ENCODE measurements at regions not wholly inside any gene's neighbourhood (a gene's known extent, or its start where the extent isn't known, plus 50 kb on each side); places are given as distances from the start of the nearest gene placed in this dataset.
"Not testable (repeated sequence)": the region's sequence is repeated elsewhere in the genome, so short reads cannot be mapped to it uniquely, and the experiment has no call there.

DNA sequence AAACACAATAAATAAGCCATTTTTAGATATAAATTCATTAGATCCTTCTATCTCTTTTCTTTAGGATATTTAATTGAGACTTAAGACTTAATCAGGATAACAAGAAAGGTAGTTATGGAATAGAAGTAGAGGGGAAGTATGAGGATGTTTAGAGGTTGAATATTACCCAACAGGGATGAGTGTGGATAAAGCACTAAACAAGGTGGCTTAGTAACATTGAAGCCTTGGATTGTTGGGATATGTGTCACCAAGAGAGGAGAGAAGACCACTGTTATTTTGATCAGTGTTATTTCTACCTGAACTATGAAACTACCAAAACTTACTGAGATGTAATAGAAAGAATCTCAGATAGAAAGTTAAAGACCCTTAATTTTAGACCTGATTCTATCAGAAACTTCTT is 405.7 kb downstream of the PIK3C3 start:
- Histone ChIP-seq H3K4me3 (ENCODE audit: low read depth, low read length) (no peak overlapping the region), H3K9ac (ENCODE audit: low read depth, low read length) (no peak overlapping the region), H3K9me3 (ENCODE audit: control insufficient read depth, insufficient read depth, low read length) (no peaks in the 10 kb centered on the region), H3K36me3 (ENCODE audit: control insufficient read depth, insufficient read depth, low read length) (no peaks in the 10 kb centered on the region), H3K4me1 (ENCODE audit: control insufficient read depth, insufficient read depth, low read length) (peaks cover 3% of the 10 kb centered on the region; the same call in 1 of the 2 replicates), H3K27ac (ENCODE audit: low read depth, low read length) (no peak overlapping the region), H3K27me3 (ENCODE audit: control insufficient read depth, insufficient read depth, low read length) (no peaks in the 10 kb centered on the region)

DNA sequence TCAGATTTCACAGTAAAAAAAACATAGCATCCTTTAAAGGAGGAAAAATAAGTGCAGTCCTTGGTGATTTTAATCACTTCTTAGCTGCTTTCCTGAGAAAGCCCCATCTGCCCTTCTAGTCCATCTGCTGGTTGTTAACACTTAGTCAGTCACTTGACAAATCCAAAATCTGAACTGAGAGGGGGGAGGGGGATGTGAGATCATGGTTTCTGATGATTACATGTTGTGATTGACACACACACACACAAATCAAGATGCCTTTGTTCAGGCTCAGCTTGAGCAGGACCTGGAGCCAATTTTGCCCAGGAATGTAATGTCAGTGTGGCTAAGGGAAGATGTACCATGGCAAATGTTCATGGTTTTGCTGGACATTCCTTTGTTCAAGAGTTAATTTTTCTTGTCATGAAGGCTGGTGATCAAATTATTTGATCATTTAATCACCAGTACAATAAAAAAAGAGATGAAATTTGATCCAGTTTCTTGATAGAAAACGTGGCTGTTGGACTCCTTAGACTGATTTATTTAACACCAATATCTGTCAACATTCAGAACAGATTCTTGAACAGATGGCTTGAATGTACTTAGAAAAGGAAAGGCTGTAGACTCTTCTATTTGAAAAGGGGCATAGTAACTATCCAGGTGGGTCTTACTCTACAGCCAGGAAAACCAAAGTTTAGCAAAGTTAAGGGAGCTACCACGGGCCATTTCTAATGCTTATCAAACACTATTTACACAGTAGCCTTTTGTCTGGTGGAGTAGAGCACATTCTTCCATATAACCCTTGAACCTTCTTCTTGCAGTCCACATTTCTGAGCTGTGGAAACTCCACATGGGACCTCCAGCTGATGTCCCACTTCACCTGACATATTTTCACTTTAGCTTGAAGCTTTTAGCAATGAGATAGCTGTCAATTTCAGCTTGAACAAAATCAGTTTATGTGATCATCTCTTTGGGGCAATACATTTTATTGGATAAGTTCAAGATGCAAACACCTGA is 408.7 kb downstream of the PIK3C3 start:
- Histone ChIP-seq H3K9me3 (ENCODE audit: control insufficient read depth, insufficient read depth, low read length) (no peaks in the 10 kb centered on the region), H3K9ac (ENCODE audit: low read depth, low read length) (no peak overlapping the region), H3K27me3 (ENCODE audit: control insufficient read depth, insufficient read depth, low read length) (no peaks in the 10 kb centered on the region), H3K4me1 (ENCODE audit: control insufficient read depth, insufficient read depth, low read length) (peaks cover 3% of the 10 kb centered on the region; the same call in 1 of the 2 replicates), H3K4me3 (ENCODE audit: low read depth, low read length) (no peak overlapping the region), H3K36me3 (ENCODE audit: control insufficient read depth, insufficient read depth, low read length) (no peaks in the 10 kb centered on the region), H3K27ac (ENCODE audit: low read depth, low read length) (no peak overlapping the region)

DNA sequence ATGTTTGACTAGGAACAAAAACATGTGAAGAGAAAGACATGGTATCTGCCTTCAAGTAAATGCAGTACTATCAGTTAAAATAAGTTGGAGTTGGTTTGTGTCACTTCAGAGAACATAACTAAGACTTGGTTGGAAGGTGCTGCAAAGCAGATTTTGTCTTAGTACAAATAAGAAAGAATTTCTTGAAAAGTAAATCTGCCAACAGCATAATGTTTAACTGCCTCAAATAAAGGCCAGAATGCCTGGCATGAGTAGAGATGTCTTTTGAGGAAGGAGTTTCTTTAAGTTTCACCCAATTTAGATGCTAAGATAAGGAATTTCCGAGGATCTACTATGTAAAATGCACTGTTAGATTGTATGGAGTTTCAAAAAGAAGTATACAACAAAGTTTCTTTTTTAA is 409.7 kb downstream of the PIK3C3 start:
- Histone ChIP-seq H3K9ac (ENCODE audit: low read depth, low read length) (no peak overlapping the region), H3K9me3 (ENCODE audit: control insufficient read depth, insufficient read depth, low read length) (no peaks in the 10 kb centered on the region), H3K27me3 (ENCODE audit: control insufficient read depth, insufficient read depth, low read length) (no peaks in the 10 kb centered on the region), H3K4me1 (ENCODE audit: control insufficient read depth, insufficient read depth, low read length) (peaks cover 3% of the 10 kb centered on the region; the same call in 1 of the 2 replicates), H3K4me3 (ENCODE audit: low read depth, low read length) (no peak overlapping the region), H3K27ac (ENCODE audit: low read depth, low read length) (no peak overlapping the region), H3K36me3 (ENCODE audit: control insufficient read depth, insufficient read depth, low read length) (no peaks in the 10 kb centered on the region)

DNA sequence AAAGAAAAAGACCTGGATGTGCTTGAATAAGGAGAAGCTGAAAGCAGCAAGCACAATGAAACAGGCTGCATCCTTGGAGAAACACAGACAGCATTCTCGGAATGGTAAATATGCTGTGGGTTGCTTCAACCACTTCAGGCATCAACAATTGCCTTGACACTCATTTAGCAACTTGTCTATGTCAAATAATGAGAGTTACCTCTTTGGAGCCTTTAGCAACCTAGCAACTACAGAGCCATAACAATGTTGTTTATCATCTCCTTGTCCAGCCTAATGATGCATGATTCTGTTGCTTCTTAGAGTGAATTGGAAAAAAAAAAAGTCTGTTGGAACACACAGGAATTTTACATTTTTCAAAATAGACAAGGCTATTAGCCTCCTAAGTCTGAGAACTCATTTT is 410.6 kb downstream of the PIK3C3 start:
- no peak overlapping the region for H3K9ac ChIP-seq (ENCODE audit: low read depth, low read length)
- H3K27ac ChIP-seq (ENCODE audit: low read depth, low read length): no peak overlapping the region
- no peaks in the 10 kb centered on the region for H3K36me3 ChIP-seq (ENCODE audit: control insufficient read depth, insufficient read depth, low read length)
- no peaks in the 10 kb centered on the region for H3K9me3 ChIP-seq (ENCODE audit: control insufficient read depth, insufficient read depth, low read length)
- no peak overlapping the region for H3K4me3 ChIP-seq (ENCODE audit: low read depth, low read length)
- H3K4me1 ChIP-seq (ENCODE audit: control insufficient read depth, insufficient read depth, low read length): peaks cover 3% of the 10 kb centered on the region; the same call in 1 of the 2 replicates
- H3K27me3 ChIP-seq (ENCODE audit: control insufficient read depth, insufficient read depth, low read length): no peaks in the 10 kb centered on the region

DNA sequence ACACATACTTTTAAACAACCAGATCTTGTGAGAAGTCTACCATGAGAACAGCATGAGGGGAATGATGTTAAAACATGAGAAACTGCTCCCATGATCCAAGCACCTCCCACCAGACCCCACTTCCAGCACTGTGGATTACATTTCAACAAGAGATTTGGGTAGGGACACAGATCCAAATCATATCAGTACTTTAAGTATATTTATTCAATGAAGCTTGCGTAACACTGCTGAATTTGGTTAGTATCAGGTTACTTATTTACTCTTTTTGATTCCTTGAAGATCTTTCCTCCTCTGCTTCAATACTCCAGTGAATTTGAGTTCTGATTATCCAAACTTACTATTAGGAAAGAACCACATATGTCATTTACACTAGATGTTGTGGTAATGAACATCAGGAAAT is 418.6 kb downstream of the PIK3C3 start:
- no peak overlapping the region for H3K9ac ChIP-seq (ENCODE audit: low read depth, low read length)
- no peaks in the 10 kb centered on the region for H3K36me3 ChIP-seq (ENCODE audit: control insufficient read depth, insufficient read depth, low read length)

DNA sequence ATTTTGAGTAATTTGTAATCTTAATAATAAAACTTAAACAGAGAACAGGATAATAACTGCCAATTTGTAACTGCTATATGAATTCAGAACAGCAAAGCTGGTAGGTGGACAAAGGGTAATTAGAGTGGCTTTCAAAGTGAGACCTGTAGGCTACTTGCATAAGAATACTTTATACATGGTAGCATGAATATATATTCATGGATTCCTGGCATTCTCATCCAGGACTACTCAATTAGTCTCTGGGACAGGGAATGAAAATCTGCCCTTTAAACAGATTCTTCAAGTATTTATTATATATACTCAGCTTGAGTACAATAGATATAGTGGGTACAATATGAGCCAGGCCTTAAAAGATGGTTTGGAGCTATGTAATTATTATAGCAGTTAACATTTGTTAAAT is 419.9 kb downstream of the PIK3C3 start:
- no peak overlapping the region for H3K27ac ChIP-seq (ENCODE audit: low read depth, low read length)
- H3K4me1 ChIP-seq (ENCODE audit: control insufficient read depth, insufficient read depth, low read length): no peaks in the 10 kb centered on the region
- no peaks in the 10 kb centered on the region for H3K27me3 ChIP-seq (ENCODE audit: control insufficient read depth, insufficient read depth, low read length)
- no peak overlapping the region for H3K4me3 ChIP-seq (ENCODE audit: low read depth, low read length)
- H3K9ac ChIP-seq (ENCODE audit: low read depth, low read length): no peak overlapping the region
- H3K9me3 ChIP-seq (ENCODE audit: control insufficient read depth, insufficient read depth, low read length): no peaks in the 10 kb centered on the region
- H3K36me3 ChIP-seq (ENCODE audit: control insufficient read depth, insufficient read depth, low read length): no peaks in the 10 kb centered on the region

More for the DNA sequence above, 418.6 kb downstream of the PIK3C3 start:
- no peaks in the 10 kb centered on the region for H3K4me1 ChIP-seq (ENCODE audit: control insufficient read depth, insufficient read depth, low read length)
- H3K9me3 ChIP-seq (ENCODE audit: control insufficient read depth, insufficient read depth, low read length): no peaks in the 10 kb centered on the region
- H3K4me3 ChIP-seq (ENCODE audit: low read depth, low read length): no peak overlapping the region
- H3K27ac ChIP-seq (ENCODE audit: low read depth, low read length): no peak overlapping the region
- H3K27me3 ChIP-seq (ENCODE audit: control insufficient read depth, insufficient read depth, low read length): no peaks in the 10 kb centered on the region

DNA sequence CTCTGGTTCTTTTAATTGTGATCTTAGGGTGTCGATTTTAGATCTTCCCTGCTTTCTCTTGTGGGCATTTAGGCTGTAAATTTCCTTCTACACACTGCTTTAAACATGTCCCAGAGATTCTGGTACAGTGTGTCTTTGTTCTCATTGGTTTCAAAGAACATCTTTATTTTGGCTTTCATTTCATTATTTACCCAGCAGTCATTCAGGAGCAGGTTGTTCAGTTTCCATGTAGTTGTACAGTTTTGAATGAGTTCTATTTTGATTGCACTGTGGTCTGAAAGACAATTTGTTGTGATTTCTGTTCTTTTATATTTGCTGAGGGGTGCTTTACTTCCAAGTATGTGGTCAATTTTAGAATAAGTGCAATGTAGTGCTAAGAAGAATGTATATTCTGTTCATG is 423.8 kb downstream of the PIK3C3 start:
- not testable (repeated sequence) for H3K9ac ChIP-seq (ENCODE audit: low read depth, low read length); H3K27ac ChIP-seq (ENCODE audit: low read depth, low read length); H3K36me3 ChIP-seq (ENCODE audit: control insufficient read depth, insufficient read depth, low read length); H3K4me1 ChIP-seq (ENCODE audit: control insufficient read depth, insufficient read depth, low read length); H3K9me3 ChIP-seq (ENCODE audit: control insufficient read depth, insufficient read depth, low read length); H3K27me3 ChIP-seq (ENCODE audit: control insufficient read depth, insufficient read depth, low read length); H3K4me3 ChIP-seq (ENCODE audit: low read depth, low read length)

DNA sequence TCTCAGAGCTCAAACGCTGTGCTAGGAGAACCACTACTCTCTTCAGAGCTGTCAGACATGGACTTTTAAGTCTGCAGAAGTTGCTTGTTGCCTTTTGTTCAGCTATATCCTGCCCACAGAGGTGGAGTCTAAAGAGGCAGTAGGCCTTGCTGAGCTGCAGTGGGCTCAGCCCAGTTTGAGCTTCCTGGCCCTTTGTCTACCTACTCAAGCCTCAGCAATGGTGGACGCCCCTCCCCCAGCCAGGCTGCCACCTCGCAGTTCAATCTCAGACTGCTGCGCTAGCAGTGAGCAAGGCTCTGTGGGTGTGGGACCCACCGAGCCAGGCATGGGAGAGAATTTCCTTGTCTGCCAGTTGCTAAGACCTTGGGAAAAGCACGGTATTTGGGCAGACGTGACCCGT is 426.2 kb downstream of the PIK3C3 start:
- not testable (repeated sequence) for H3K9me3 ChIP-seq (ENCODE audit: control insufficient read depth, insufficient read depth, low read length); H3K4me1 ChIP-seq (ENCODE audit: control insufficient read depth, insufficient read depth, low read length); H3K36me3 ChIP-seq (ENCODE audit: control insufficient read depth, insufficient read depth, low read length); H3K27ac ChIP-seq (ENCODE audit: low read depth, low read length); H3K9ac ChIP-seq (ENCODE audit: low read depth, low read length); H3K27me3 ChIP-seq (ENCODE audit: control insufficient read depth, insufficient read depth, low read length); H3K4me3 ChIP-seq (ENCODE audit: low read depth, low read length)

DNA sequence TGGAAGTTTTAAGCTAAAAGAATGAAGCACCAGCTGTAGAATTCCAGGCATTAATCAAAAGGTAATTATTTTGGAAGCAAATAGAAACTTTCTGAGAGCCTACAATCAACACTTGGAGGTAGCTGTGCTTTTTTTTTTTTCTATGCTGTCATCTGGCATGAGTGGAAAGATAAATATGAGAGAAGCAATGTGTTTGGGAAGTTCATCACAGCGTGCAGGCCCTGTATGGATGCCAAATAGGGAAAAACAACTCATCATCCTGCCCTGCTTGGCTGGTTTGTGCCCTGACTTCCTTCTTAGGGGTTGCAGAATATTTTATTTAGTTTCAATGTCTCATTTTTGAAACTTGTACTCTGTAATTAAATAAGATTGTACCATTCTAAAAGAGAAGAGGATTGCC is 437.4 kb downstream of the PIK3C3 start:
- H3K27me3 ChIP-seq (ENCODE audit: control insufficient read depth, insufficient read depth, low read length): no peaks in the 10 kb centered on the region
- no peak overlapping the region for H3K9ac ChIP-seq (ENCODE audit: low read depth, low read length)
- H3K36me3 ChIP-seq (ENCODE audit: control insufficient read depth, insufficient read depth, low read length): no peaks in the 10 kb centered on the region
- H3K9me3 ChIP-seq (ENCODE audit: control insufficient read depth, insufficient read depth, low read length): no peaks in the 10 kb centered on the region
- no peak overlapping the region for H3K4me3 ChIP-seq (ENCODE audit: low read depth, low read length)
- no peaks in the 10 kb centered on the region for H3K4me1 ChIP-seq (ENCODE audit: control insufficient read depth, insufficient read depth, low read length)
- H3K27ac ChIP-seq (ENCODE audit: low read depth, low read length): no peak overlapping the region

DNA sequence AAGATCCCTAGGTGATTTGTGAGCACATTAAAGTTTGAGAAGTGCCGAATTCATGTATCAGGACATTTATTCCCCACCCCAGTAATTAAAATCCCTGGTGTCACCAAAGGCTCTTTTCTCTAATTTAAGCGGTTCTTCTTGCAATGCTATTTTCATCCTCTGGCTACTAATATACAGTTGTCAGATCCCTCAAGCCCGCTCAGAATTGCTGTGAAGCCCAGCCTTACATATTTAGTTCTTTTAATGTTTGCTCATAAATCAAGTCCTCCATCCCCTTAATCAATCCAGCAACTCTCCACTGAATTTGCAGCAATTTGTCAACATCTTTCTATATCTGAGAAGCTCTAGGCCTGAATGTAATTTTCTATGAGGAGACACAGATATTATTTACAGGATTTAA is 437.9 kb downstream of the PIK3C3 start:
- H3K36me3 ChIP-seq (ENCODE audit: control insufficient read depth, insufficient read depth, low read length): no peaks in the 10 kb centered on the region
- H3K9ac ChIP-seq (ENCODE audit: low read depth, low read length): no peak overlapping the region
- H3K27ac ChIP-seq (ENCODE audit: low read depth, low read length): no peak overlapping the region
- H3K27me3 ChIP-seq (ENCODE audit: control insufficient read depth, insufficient read depth, low read length): no peaks in the 10 kb centered on the region
- H3K4me1 ChIP-seq (ENCODE audit: control insufficient read depth, insufficient read depth, low read length): no peaks in the 10 kb centered on the region
- H3K4me3 ChIP-seq (ENCODE audit: low read depth, low read length): no peak overlapping the region
- no peaks in the 10 kb centered on the region for H3K9me3 ChIP-seq (ENCODE audit: control insufficient read depth, insufficient read depth, low read length)

DNA sequence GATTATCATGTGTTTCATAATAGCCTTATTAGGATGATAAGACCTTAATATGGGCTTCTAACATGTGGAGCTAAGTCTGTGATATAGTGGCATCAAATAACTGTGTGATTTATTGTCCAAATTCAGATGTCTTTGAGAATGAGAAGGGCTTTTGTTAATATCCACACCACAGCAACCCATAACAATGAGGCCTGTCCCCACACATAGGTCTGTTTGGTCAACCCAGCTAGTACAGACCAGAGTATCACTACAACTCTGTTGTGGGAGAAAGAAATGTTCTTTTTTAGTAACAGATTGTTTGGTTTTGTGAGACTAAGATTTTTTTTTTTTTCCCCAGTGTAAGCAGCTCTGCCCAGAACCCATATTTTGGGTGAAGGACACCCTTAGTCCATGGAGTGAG is 439.2 kb downstream of the PIK3C3 start:
- Histone ChIP-seq H3K9me3 (ENCODE audit: control insufficient read depth, insufficient read depth, low read length) (no peaks in the 10 kb centered on the region), H3K9ac (ENCODE audit: low read depth, low read length) (no peak overlapping the region), H3K36me3 (ENCODE audit: control insufficient read depth, insufficient read depth, low read length) (no peaks in the 10 kb centered on the region), H3K4me1 (ENCODE audit: control insufficient read depth, insufficient read depth, low read length) (no peaks in the 10 kb centered on the region), H3K27me3 (ENCODE audit: control insufficient read depth, insufficient read depth, low read length) (no peaks in the 10 kb centered on the region), H3K4me3 (ENCODE audit: low read depth, low read length) (no peak overlapping the region), H3K27ac (ENCODE audit: low read depth, low read length) (no peak overlapping the region)

All from HUES48 (cell line).